Colonic mucosa (tissue), 4 donors: ENCODE measurements at regions not wholly inside any gene's neighbourhood (a gene's known extent, or its start where the extent isn't known, plus 50 kb on each side); places are given as distances from the start of the nearest gene placed in this dataset.
"Not testable (repeated sequence)": the region's sequence is repeated elsewhere in the genome, so short reads cannot be mapped to it uniquely, and the experiment has no call there.

Experiments
- DNase-seq: peaks from one replicate; pipeline ENCODE4 v3.0.0-alpha.2; 2020
- H3K27ac ChIP-seq: fragments of 200-600 bp; one replicate; pipeline ENCODE4 v1.8.0; 2021
- H3K27me3 ChIP-seq: fragments of 200-600 bp; one replicate; pipeline ENCODE4 v1.8.0; 2021
- H3K36me3 ChIP-seq: fragments of 200-600 bp; one replicate; pipeline ENCODE4 v1.8.0; 2021
- H3K4me1 ChIP-seq: fragments of 200-600 bp; one replicate; pipeline ENCODE4 v1.8.0; 2021; ENCODE audit warnings: mild to moderate bottlenecking
- H3K4me3 ChIP-seq: fragments of 200-600 bp; one replicate; pipeline ENCODE4 v1.8.0; 2021
- H3K9ac ChIP-seq, 2 donors: one replicate each; pipeline ENCODE4 v1.7.0; 2013; ENCODE audit warnings: control low read depth in 2 of 2, low read depth in 2 of 2, low read length in 2 of 2
- H3K9me3 ChIP-seq: fragments of 200-600 bp; one replicate; pipeline ENCODE4 v1.8.0; 2021
- intact Hi-C: fragments of 100-400 bp; cut with DNase I; formaldehyde crosslinking; loops from one replicate; pipeline ENCODE4 v1.14.1; 2022
- TF ChIP-seq, protein P1 (sequence below): fragments of 200-600 bp; IDR thresholded peaks from one replicate; pipeline ENCODE4 v1.8.0; 2022; ENCODE audit warnings: antibody characterized with exemption, mild to moderate bottlenecking
- donor health status: healthy.
- donor health status: DM: no; HTN: no; CAD: no.
- donor health status: DM: no; HTN: no; CAD: no.

GRCh38 chr11:126136507-126136906 lies 73.8 kb upstream of the CDON start:
- no peaks in the 10 kb centered on the region for H3K4me1 ChIP-seq
- no peak overlapping the region for H3K27ac ChIP-seq
- intact Hi-C loops, result no loop called here
- no peak overlapping the region for H3K4me3 ChIP-seq
- TF ChIP-seq, protein P1, sequence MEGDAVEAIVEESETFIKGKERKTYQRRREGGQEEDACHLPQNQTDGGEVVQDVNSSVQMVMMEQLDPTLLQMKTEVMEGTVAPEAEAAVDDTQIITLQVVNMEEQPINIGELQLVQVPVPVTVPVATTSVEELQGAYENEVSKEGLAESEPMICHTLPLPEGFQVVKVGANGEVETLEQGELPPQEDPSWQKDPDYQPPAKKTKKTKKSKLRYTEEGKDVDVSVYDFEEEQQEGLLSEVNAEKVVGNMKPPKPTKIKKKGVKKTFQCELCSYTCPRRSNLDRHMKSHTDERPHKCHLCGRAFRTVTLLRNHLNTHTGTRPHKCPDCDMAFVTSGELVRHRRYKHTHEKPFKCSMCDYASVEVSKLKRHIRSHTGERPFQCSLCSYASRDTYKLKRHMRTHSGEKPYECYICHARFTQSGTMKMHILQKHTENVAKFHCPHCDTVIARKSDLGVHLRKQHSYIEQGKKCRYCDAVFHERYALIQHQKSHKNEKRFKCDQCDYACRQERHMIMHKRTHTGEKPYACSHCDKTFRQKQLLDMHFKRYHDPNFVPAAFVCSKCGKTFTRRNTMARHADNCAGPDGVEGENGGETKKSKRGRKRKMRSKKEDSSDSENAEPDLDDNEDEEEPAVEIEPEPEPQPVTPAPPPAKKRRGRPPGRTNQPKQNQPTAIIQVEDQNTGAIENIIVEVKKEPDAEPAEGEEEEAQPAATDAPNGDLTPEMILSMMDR, result no peak
- no peak for DNase-seq
- no peaks in the 10 kb centered on the region for H3K27me3 ChIP-seq
- H3K36me3 ChIP-seq, result no peaks in the 10 kb centered on the region
- H3K9me3 ChIP-seq, result no peaks in the 10 kb centered on the region
- no peak overlapping the region for H3K9ac ChIP-seq

DNA sequence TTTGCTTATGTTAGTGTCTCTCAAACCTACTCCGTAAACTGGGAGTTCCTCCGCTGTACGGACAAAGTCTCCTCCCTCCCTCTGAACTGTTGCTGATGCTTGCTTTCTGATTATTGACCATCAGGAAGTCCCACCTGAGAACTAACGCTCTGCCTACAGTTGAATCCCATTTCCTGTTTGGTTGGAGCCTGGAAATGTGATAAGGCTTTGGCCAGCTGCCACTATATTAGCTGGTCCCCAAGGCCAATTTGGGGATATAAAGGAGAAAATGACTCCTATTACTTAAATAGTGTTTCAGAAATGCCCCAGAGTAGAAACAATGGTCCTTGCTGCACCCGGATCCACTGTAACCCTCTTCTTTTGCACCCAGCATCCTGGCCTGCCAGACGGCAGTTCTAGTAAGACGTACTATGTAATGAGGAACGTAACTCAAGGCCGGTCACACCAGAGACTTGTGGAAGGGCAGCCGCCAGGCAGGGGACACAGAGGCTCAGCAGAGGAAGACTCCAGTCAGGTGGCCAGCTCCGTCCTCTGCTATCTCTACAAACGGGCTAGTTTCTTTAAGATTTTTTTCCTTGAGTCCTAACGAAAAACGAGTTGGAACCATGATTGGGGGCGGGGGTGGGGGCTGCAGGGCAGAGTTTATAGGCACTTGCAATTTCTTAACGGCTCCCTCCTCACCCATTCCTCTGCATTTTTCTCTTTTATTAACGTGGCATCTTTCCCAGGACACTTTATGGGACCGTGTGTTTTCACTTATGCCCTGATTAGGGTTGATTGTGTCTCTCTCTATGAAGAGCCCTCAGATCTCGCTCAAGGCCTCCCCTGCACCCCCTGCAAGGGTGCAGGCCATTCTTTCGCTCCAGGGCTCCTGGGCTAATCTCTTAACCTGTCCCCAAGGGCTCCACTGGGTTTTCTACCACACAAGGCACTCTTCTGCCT lies 72.8 kb upstream of the CDON start:
- no peak for DNase-seq
- Histone ChIP-seq H3K4me1 (no peaks in the 10 kb centered on the region), H3K27me3 (no peaks in the 10 kb centered on the region), H3K4me3 (no peak overlapping the region), H3K9me3 (no peaks in the 10 kb centered on the region), H3K36me3 (no peaks in the 10 kb centered on the region), H3K9ac (no peak overlapping the region), H3K27ac (no peak overlapping the region)
- TF ChIP-seq, protein P1, result no peak
- intact Hi-C loops, result no loop called here

- Histone ChIP-seq H3K36me3 (no peaks in the 10 kb centered on the region), H3K27me3 (no peaks in the 10 kb centered on the region), H3K4me3 (no peak overlapping the region), H3K9ac (no peak overlapping the region), H3K27ac (no peak overlapping the region), H3K9me3 (no peaks in the 10 kb centered on the region), H3K4me1 (no peaks in the 10 kb centered on the region)
- no peak for DNase-seq
- intact Hi-C loops, result no loop called here
- TF ChIP-seq, protein P1, result no peak
Observed at GRCh38 chr11:126134461-126135155, 71.9 kb upstream of the CDON start.

GRCh38 chr11:126133901-126134300 lies 71.2 kb upstream of the CDON start:
- Histone ChIP-seq H3K9me3 (no peaks in the 10 kb centered on the region), H3K27me3 (no peaks in the 10 kb centered on the region), H3K36me3 (no peaks in the 10 kb centered on the region), H3K4me1 (no peaks in the 10 kb centered on the region), H3K27ac (no peak overlapping the region), H3K9ac (no peak overlapping the region), H3K4me3 (no peak overlapping the region)
- no peak for DNase-seq
- TF ChIP-seq, protein P1, result no peak
- intact Hi-C loops, result no loop called here

- H3K27me3 ChIP-seq, result no peaks in the 10 kb centered on the region
- H3K4me1 ChIP-seq, result no peaks in the 10 kb centered on the region
- no peak overlapping the region for H3K9ac ChIP-seq
- TF ChIP-seq, protein P1, result no peak
- intact Hi-C loops, result no loop called here
- no peaks in the 10 kb centered on the region for H3K36me3 ChIP-seq
- no peak for DNase-seq
- no peaks in the 10 kb centered on the region for H3K9me3 ChIP-seq
- no peak overlapping the region for H3K27ac ChIP-seq
- no peak overlapping the region for H3K4me3 ChIP-seq
Observed at GRCh38 chr11:126132319-126132718, 69.7 kb upstream of the CDON start.

DNA sequence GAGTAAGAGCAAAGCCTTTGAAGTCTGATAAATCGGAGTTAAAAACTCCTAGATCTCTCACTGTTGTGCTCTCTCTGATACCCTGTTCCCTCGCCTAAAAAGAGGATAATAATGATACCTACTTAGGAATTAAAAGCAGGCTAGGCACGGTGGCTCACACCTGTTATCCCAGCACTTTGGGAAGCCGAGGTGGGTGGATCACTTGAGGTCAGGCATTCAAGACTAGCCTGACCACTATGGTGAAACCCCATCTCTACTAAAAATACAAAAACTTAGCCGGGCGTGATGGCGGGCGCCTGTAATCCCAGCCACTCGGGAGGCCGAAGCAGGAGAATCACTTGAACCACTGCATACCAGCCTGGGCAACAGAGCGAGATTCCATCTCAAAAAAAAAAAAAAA lies 68.1 kb upstream of the CDON start:
- H3K9ac ChIP-seq, intact Hi-C loops, H3K27ac ChIP-seq, H3K9me3 ChIP-seq, H3K27me3 ChIP-seq, DNase-seq, H3K4me3 ChIP-seq, H3K36me3 ChIP-seq, H3K4me1 ChIP-seq: not testable (repeated sequence)
